ENCODE measurements at regions not wholly inside any gene's neighbourhood (a gene's known extent, or its start where the extent isn't known, plus 50 kb on each side); places are given as distances from the start of the nearest gene placed in this dataset.
"Not testable (repeated sequence)": the region's sequence is repeated elsewhere in the genome, so short reads cannot be mapped to it uniquely, and the experiment has no call there.

DNA sequence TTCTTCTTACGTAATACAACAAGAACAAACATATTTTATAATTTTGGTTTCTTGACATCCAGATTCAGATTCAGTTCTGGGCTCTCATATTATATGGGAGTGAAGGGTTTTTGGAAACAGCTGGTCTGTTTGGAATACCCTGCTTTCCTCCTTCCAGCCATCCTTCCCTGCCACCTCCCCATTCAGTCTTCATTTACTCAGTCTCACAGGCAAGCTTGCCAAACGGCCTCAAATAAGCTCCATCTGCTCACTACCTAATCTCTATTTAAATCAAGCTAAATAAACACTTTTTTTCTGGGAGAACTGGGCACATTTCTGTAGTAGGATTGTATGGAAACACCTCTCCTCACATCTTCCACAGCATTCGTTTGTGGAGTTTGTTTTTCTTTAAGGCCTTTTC lies 147.5 kb downstream of the RND3 start:
- DNase-seq (ENCODE audit: low read depth) = peak; percentile 15
- TF ChIP-seq, protein P1, sequence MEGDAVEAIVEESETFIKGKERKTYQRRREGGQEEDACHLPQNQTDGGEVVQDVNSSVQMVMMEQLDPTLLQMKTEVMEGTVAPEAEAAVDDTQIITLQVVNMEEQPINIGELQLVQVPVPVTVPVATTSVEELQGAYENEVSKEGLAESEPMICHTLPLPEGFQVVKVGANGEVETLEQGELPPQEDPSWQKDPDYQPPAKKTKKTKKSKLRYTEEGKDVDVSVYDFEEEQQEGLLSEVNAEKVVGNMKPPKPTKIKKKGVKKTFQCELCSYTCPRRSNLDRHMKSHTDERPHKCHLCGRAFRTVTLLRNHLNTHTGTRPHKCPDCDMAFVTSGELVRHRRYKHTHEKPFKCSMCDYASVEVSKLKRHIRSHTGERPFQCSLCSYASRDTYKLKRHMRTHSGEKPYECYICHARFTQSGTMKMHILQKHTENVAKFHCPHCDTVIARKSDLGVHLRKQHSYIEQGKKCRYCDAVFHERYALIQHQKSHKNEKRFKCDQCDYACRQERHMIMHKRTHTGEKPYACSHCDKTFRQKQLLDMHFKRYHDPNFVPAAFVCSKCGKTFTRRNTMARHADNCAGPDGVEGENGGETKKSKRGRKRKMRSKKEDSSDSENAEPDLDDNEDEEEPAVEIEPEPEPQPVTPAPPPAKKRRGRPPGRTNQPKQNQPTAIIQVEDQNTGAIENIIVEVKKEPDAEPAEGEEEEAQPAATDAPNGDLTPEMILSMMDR (conservative IDR thresholded peaks at IDR 0.05; ENCODE audit: low read depth, low read length) = no peak
- H3K4me3 ChIP-seq (ENCODE audit: low read depth, low read length) = no peak overlapping the region

DNA sequence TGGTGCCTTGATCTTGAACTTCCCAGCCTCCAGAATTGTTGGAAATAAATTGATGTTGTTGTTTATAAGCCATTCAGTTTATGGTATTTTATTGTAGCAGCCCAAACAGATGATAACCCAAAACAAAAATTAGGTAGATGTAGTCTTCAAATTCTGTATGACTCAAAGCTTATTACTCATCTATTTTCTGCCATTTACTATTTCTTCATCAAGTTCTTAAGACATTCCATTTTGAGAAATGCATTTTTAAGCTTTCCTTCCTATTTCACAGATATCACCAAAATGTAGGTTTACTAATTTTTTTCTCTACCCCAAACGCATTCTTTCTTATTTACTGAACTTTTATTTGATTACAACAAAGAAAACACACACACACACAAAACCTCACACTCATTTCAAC lies 148.2 kb downstream of the RND3 start:
- no peak overlapping the region for H3K4me3 ChIP-seq (ENCODE audit: low read depth, low read length)
- DNase-seq (ENCODE audit: low read depth) = peak; percentile 21
- TF ChIP-seq, protein P1 (conservative IDR thresholded peaks at IDR 0.05; ENCODE audit: low read depth, low read length) = no peak

DNA sequence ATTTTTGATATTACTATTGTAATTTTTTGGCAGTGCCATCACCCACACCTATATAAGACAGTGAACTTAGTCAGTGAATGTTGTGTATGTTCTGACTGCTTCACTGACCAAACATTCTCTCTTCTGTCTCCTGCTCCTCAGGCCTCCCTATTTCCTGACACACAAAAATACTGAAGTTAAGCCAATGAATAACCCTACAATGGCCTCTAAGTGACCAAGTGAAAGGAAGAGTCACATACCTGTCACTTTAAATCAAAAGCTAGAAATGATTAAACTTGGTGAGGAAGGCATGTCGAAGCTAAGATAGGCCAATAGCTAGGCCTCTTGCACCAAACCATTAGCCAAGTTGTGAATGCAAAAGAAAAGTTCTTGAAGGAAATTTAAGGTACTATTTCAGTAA lies 151.9 kb downstream of the RND3 start:
- DNase-seq (ENCODE audit: low read depth) = no peak
- TF ChIP-seq, protein P1 (conservative IDR thresholded peaks at IDR 0.05; ENCODE audit: low read depth, low read length) = no peak
- no peak overlapping the region for H3K4me3 ChIP-seq (ENCODE audit: low read depth, low read length)

DNA sequence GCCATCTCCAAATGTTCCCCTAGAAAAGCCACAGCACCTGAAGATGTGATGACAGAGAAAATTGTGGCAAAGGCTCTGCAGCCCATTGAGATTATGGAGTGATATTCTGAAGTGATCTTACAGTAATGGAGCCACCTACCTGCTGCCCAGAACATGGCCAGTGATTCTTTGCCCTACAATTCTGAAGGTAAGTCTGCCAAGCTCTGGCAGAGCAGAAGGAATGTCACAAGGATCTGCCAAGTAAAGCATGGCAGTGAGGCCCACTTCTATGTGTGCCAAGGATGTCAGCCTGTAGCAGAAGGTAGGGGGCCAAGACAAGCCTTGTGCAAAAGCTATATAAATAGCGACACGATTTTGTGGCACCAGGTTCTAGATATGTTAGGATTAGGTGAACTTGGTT lies 155.1 kb downstream of the RND3 start:
- H3K4me3 ChIP-seq (ENCODE audit: low read depth, low read length) = no peak overlapping the region
- DNase-seq (ENCODE audit: low read depth) = no peak
- TF ChIP-seq, protein P1 (conservative IDR thresholded peaks at IDR 0.05; ENCODE audit: low read depth, low read length) = no peak

DNA sequence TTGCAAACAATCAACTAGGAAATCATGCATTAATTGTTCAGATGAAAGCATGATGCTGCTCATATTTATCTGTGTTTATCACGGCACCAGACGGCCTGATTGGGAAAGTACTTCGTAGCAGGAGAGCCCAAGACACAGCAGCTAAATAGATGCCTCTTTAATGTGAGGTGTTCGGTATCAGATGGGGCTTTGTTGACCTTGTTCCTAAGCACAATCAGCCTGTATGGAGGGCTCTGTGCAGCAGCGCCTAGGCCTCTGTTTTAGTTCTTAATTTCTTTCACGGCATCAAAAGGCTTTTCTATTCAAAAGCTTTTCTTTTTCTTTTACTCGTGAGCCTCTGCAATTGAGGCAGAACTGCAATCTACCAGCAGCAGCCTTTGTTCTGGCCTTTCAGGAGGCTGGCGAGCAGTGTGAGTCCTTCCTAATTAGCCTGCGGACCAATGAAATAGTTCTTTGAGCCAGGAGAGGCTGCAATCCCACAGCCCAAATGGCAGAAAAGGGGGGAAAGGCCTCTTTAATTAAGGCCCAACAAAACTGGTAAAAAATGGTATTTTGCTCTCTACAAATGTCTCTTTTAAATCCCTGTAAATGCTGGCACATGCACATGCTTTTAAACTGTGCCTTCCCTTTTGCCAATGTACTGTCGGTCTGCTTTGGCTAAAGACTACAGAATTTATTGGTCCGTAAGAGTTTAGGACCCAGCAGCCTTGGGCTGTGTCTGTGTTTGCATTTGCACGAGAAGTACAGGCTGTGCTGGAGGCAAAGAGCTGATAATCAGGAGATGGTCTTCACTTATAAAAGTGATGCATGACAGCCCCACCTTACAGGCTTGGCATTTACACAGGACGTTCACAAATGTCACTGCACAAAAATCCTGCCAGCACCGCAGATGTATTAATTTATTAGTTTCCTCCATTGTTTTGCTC lies 159.6 kb downstream of the RND3 start:
- TF ChIP-seq, protein P1 (conservative IDR thresholded peaks at IDR 0.05; ENCODE audit: low read depth, low read length) = no peak
- no peak for DNase-seq (ENCODE audit: low read depth)
- H3K4me3 ChIP-seq (ENCODE audit: low read depth, low read length) = no peak overlapping the region

DNA sequence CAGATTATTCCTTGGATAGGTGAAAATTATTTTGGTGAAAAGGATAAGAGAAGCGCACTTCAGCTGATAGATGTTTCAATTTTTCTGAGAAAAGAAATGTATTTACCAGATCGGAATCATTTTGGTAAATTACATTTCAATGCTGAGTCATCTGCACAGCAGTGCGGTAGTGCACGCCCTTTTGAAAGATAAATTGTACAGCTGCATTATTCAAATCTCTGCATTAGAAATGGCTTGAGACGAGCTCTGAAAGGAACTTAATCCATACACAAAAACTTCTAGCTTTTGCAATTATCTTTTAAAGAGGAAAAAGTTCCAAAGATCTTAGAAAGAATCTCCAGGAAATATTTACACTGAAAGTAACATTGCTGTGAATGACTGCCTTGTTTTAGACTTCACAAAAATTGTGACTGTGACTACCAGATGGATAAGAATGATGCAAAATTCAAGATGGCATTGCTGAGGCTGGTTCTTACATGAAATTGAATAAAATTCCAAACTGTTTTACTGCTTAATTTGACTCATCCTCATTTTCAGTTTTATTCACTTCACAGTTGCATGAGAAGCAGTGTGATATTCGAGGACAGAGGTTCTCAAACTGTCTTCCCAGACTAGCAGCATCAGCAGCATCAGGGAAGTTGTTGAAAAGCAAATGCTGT lies 161.7 kb downstream of the RND3 start:
- DNase-seq (ENCODE audit: low read depth) = peak; percentile 13
- TF ChIP-seq, protein P1 (conservative IDR thresholded peaks at IDR 0.05; ENCODE audit: low read depth, low read length) = no peak
- no peak overlapping the region for H3K4me3 ChIP-seq (ENCODE audit: low read depth, low read length)

DNA sequence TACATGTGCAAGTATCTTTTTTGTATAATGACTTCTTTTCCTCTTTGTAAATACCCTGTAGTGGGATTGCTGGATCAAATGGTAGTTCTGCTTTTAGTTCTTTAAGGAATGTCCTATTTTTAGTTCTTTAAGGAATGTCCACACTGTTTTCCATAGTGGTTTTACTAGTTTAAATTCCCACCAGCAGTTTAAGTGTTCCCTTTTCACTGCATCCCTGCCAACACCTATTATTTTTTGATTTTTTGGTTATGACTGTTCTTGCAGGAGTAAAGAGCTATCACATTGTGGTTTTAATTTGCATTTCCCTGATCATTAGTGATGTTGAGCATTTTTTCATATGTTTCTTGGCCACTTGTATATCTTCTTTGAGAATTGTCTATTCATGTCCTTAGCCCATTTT lies 164.4 kb downstream of the RND3 start:
- DNase-seq (ENCODE audit: low read depth); H3K4me3 ChIP-seq (ENCODE audit: low read depth, low read length): not testable (repeated sequence)
